Inflammatory macrophage treated with lipopolysaccharide for 4 hours (primary cell): ENCODE measurements at regions not wholly inside any gene's neighbourhood (a gene's known extent, or its start where the extent isn't known, plus 50 kb on each side); places are given as distances from the start of the nearest gene placed in this dataset.
"Not testable (repeated sequence)": the region's sequence is repeated elsewhere in the genome, so short reads cannot be mapped to it uniquely, and the experiment has no call there.

ENCODE experiments used
- DNase-seq: peaks from one replicate; pipeline ENCODE4 v3.0.0-alpha.2; 2020

DNA sequence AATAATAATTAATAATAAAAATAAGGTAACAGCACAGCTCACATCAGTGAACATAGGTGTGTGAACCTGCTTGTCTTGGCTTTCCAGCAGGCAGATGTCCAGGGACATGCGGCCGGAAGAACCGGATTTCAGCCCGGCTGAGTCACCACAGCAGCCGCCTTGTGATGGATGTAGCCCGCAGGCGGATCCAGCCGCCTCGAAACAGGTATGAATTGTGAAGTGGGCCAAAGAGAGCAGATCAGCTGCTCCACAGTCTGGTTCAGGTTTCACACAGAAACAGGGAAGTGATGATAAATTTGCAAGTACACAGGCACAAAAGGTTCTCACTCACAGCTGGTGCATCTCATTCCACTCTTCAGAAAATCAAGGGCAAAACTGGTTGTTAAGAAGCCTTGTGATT lies 55.1 kb downstream of the ID4 start:
- no peak for DNase-seq

DNA sequence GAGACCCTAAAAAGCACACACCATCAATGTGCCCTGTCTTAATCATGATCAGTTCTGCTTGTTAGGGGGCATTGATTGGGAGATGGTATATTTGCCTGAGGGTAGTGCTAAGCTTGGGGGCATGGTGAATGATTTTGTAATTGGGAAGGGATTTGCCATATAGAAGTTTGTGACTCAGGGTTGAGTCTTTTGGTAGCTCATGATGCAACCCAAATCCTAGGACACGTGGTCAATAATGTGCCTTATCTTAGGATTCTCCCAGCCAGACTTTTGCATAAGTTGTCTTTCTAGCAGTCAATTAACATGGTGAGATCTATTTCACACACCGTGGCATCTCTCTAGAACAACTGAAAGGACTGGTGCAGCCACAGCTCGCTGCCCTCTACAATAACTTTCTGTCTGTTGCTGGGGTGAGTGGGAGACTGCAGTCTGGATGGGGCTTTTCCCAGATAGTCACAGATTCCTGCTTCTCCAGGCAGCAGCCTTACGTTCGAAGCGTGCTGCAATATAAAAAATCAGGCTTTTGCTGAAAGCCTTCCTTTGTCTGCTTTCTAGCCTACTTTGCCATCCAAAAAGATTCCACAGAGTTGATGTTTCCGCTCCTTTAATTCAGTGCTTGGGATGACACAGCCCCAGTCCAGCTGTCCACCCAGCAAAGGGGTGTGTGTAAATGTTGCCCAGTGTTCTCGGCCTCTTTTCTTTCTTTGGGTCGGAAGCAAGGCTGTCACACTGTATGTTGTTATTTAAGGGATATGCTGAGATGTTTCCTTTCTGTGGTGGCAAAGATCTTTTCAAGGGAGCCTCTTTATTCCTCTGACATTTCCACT lies 58.9 kb downstream of the ID4 start:
- no peak for DNase-seq

GRCh38 chr6:19896693-19897010 lies 59.5 kb downstream of the ID4 start:
- no peak for DNase-seq

- DNase-seq, result no peak
These were observed 61.1 kb downstream of the ID4 start for GRCh38 chr6:19898141-19898740.

DNA sequence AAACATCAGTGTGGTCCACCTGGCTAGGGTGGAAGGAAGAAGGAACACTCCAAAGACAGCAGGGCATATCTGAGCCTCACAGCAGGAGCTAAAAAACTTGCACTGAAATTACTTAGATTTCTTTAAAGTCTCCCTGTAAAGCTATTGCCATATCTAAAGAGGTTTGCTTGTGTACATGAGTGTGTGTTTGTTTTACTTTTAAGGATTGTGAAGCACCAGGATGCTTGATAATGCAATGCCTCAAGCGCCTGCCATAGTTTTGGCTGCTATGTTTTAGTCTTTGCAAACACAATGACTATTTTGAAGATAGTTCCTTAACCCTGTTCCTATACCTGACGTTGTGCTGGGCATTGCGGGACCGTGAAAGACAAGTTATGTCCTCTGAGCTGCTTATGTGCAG lies 65.0 kb downstream of the ID4 start:
- DNase-seq, result no peak

DNA sequence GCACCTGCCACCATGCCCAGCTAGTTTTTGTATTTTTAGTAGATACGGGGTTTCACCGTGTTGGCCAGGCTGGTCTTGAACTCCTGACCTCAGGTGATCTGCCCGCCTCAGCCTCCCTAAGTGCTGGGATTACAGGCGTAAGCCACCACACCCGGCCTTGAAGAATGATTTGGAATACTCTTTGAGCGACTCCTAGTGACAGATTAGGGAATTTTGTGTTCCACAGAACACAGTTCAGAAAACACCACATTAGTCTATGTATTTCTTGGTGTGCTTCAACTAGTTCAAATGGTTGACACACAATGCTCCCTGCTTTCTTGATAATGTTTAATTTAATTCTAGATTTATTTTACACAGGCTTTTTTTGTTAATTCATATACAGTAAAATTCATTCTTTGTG lies 67.2 kb downstream of the ID4 start:
- DNase-seq, result not testable (repeated sequence)

GRCh38 chr6:19905584-19905983 lies 68.4 kb downstream of the ID4 start:
- no peak for DNase-seq

GRCh38 chr6:19906171-19906570 lies 69.0 kb downstream of the ID4 start:
- no peak for DNase-seq

DNA sequence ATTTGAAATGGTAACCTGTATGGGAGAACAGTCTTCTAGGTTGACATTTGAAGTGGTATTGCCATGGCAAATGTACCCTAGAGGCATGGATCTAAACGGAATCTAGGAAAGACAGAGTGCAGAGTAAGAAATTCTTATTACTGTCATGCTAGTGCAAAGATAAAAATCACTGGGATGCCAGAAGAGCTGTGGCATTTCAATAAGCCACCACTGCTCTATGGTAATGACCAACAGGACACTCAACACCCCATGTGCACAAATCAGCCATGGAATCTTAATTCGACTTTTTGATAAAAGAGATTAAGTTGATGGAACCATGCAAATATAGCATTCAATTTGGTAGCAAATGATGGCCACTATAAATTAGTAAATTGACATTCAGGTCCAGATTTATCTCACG lies 74.1 kb downstream of the ID4 start:
- DNase-seq, result no peak

DNA sequence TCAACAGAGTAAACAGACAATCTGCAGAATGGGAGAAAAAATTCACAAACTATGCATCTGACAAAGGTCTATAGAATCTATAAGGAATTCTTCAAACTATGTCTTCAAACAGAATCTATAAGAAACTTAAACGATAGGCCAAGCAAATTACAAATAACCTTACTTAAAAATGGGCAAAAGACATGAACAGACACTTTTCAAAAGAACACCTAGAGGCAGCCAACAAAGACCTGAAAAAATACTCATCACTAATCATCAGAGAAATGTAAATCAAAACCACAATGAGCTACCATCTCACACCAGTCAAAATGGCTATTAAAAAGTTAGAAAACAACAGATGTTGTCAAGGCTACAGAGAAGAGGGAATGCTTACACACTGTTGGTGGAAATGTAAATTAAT lies 81.3 kb downstream of the ID4 start:
- DNase-seq, result no peak

DNA sequence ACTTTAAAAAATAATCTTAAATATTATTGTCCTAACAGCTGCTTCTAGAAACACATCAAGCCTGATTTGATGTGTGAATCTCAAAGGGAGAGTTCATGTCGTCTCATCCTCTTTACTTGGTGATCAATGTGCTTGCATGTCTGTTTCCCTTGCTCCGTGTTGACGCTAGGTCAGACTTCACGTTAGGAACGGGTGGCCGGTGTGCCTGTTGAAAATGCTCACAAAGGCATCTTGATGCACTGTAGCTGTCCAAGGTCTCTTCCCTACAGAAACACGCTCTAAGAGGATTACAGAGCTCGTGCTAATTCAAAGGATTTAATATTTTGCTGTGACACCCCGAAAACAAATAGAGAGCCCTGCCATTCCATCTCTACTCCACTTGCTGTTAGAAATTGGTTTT lies 84.6 kb downstream of the ID4 start:
- DNase-seq, result no peak

GRCh38 chr6:19925533-19925932 lies 88.4 kb downstream of the ID4 start:
- no peak for DNase-seq

DNA sequence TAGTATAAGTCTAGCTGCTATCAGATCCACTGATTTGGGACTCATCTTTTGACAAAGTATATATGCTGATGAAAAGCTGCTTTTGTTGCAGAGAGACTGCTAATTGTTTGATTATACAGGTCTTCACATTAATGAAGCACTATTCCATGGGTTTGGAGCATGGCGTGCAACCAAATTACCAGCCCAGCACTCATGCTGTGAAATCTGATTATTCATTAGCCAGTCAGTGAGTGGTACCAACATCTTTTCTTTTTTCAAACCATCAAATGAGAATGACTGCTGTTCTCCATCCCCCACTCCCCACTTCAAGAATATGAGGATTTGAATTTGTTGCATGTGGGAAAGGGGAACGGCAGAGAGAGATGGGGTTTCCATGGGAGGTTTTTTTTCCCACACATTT lies 91.3 kb downstream of the ID4 start:
- DNase-seq, result no peak

DNA sequence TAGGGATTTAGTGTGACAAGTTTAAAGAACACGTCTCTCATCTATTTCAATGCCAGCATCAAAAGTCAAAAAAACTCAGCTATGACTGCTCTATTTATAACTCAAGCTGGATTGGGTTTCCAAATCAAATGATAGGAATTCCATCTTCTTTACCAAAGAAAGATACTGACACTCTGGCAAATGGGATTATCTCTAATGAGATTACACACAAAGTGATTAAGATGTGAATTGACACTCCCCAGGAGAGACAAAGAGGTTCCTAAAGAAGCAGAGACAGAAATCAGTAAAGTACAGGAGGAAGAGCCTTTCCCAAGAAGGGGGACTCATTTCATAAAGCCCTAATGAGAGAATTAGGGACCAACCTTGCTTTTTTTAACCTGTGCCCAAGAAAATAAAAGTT lies 92.1 kb downstream of the ID4 start:
- no peak for DNase-seq

DNA sequence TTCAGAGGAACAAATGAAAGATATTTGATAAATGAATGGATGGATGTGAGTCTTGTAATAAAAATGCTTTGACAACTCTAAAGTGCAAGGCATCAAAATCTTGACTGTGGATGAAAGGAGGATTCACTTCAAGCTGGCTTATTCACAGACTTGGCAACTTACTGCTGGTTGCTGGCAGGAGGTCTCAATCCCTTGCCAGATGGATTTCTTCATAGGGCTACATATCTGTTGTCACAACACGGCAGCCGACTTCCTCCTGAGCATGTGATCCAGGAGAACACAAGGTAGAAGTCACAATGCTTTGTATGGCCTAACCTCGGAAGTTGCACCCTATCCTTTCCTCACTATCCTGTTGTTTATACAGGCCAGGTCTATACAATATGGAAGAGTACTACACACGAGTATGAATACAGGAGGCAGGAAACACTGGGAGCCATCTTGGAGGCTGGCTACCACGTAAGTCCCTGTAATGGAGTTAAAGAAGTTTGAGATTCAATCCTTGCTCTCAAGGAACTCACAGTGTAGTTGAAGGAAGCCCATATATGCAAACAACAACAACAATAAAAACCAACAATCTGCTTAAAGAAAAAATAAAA lies 97.9 kb downstream of the ID4 start:
- DNase-seq, result no peak

DNA sequence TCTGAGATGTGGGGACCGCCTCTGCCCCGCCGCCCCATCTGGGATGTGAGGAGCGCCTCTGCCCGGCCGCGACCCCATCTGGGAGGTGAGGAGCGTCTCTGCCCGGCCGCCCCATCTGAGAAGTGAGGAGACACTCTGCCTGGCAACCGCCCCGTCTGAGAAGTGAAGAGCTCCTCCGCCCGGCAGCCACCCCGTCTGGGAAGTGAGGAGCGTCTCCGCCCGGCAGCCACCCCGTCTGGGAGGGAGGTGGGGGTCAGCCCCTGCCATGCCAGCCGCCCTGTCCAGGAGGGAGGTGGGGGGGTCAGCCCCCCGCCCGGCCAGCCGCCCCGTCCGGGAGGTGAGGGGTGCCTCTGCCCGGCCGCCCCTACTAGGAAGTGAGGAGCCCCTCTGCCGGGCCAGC lies 102.2 kb downstream of the ID4 start:
- DNase-seq, result not testable (repeated sequence)

DNA sequence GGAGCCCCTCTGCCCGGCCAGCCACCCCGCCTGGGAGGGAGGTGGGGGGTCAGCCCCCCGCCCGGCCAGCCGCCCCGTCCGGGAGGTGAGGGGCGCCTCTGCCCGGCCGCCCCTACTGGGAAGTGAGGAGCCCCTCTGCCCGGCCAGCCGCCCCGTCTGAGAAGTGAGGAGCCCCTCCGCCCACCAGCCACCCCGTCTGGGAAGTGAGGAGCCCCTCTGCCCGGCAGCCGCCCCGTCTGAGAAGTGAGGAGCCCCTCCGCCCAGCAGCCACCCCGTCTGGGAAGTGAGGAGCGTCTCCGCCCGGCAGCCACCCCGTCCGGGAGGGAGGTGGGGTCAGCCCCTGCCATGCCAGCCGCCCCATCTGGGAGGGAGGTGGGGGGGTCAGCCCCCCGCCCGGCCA lies 102.8 kb downstream of the ID4 start:
- not testable (repeated sequence) for DNase-seq

- DNase-seq, result no peak
These were observed 105.9 kb downstream of the ID4 start for GRCh38 chr6:19943042-19943441.

DNA sequence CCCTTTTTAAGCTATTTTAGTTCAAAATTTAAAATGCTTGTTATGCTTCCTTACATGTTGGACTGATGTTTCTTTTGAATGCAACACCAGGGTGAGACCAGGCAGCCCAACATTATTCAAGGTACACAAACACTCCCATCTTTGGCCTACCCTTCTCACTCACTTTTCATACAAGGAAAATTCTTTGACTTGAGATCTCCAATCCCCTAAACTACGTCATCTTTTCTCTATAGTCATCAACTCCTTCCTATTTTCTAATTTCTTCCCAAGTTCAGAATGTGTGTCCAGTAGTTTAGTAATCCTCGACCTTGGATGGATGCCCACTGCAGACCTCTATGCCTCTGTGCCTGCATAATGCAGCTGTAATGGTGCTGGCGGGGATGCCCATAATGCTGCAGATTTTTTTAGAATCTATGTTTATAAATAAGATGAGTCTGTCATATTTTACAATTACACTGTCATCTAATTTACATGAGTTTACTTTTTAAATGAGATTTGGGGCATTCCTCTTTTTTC lies 108.7 kb downstream of the ID4 start:
- DNase-seq, result no peak

DNA sequence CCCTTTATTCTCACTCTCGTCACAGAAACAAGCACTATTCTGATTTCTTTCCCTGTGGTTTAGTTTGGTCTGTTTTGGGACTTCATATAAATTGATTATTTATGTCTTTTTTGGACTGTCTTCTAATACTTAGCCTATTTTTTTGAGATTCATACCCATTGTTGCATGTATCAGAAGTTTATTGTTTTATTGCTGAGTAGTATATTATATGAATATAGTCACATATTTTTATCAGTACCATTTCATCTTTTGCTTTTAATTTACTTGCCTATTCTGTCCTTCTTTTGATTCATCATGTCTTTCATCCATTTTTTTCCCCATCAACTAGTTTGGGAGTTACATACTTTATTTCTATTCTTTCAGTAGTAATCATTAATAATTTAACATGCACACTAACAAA lies 112.0 kb downstream of the ID4 start:
- DNase-seq, result no peak

DNA sequence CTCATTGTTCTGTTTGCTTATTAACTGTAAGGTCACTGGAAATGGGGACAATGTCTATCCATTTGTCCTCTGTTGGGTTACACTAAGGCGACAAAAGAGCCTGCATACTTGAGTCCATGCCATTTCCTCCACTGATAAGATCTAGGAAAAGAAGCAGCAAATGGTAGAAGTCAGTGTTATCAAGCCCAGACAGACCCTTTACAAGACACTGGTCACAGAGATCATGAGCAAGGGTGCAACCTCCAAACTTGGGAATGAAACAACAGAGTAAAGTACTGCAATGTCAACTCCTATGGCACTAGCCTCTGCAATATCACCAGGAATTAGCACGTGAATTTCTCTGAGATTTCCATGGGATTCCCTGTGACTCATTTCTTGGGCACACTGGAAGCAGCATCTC lies 126.9 kb downstream of the ID4 start:
- no peak for DNase-seq

DNA sequence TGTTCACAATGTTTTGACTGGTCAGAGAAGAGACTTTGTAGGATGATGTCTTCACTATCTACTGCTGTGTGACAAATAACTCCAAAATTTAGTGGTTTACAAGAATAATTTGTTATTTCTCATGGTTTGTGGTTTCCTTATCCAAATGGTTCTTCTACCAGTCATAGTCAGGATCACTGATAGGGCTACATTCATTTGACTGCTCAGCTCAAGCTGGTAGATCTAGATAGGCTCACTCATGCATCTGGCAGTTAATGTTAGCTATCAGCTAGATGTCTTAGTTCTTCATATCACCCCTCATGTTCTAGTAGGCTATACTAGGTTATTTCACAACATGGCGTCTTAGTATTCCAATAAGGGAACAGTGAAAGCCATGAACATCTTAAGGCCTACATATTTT lies 131.0 kb downstream of the ID4 start:
- DNase-seq, result no peak

- DNase-seq, result no peak
These were observed 135.1 kb downstream of the ID4 start for GRCh38 chr6:19972221-19972620.

- DNase-seq, result no peak
These were observed 139.4 kb downstream of the ID4 start for GRCh38 chr6:19976411-19977129.
